NCI-H1048 (cell line): ENCODE measurements at regions not wholly inside any gene's neighbourhood (a gene's known extent, or its start where the extent isn't known, plus 50 kb on each side); places are given as distances from the start of the nearest gene placed in this dataset.

Source experiments
- DNase-seq: peaks from one replicate; lab custom pipeline; 2025; lab: John Stamatoyannopoulos, UW

DNA sequence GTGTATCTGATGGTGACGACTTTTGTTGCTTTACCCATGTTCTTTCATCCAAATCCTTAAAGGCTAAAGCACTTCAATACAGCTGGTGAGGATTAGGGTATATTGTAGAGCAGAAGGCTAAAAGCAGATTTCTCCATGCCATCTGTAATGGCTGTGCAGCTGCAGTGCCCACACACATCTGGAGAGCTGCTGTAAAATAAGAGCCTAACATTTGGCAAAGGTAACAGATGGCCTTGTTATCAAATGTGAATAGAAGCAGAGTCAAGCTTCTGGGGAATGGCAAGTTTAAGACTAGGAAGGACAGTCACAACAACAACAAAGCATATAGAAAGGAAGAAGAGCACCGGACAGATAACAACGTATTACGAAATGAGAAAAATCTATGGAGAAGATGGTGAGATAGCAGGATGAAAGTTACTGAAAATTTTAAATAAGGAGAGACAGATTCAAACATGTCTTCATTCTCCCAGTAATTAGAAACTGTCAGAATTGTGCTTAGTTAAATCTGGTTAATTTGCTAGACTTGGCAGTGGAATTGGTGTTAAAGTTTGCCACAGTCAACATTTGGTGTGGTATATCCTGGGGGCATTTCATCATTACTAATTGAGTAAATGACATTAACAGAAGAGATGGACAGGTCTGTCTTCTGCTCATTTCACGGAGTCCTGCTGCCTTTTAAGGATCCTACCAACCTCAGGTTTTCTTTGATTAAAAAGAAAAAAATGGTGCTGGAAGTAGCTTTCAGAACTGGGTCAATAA, 1093.2 kb downstream of the ADGRL2 start:
- no peak for DNase-seq

DNA sequence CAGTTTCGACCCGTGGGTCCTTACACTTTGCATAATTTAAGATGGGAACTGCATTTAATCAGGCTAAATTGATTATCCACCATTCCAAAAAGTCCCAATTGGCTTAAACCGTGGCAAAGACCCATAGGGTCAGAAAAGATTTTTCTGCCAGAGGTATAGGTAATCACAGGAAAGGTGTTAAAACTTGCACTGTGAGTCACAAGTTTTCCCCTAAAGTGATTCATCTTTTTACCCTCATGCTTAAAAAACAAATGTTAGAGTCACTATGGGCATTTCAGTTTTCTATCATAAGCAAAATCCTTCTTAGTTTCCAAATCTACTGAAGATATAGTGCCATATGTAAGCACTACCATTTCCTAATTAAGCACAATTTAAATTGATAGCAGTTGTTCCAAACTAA, 1079.8 kb downstream of the ADGRL2 start:
- DNase-seq: no peak

GRCh38 chr1:82879701-82880305, 1079.1 kb downstream of the ADGRL2 start:
- DNase-seq: no peak

DNA sequence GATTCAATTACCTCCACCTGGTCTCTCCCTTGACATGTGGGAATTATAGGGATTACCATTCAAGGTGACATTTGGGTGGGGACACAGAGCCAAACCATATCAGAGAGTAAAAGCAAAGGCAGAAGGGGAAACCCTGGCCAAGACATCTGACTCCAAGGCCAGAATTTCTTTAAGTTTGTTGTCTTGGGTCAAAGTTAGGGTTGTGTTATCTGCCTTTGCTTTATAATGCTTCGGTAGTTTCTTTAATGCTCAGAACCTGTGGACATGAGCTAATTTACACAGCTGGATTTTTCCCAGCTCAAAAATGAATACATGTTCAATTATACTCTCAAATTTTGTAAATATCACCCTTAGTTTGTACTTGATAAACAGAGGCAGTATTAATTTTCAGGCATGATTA, 1074.4 kb downstream of the ADGRL2 start:
- DNase-seq: no peak

DNA sequence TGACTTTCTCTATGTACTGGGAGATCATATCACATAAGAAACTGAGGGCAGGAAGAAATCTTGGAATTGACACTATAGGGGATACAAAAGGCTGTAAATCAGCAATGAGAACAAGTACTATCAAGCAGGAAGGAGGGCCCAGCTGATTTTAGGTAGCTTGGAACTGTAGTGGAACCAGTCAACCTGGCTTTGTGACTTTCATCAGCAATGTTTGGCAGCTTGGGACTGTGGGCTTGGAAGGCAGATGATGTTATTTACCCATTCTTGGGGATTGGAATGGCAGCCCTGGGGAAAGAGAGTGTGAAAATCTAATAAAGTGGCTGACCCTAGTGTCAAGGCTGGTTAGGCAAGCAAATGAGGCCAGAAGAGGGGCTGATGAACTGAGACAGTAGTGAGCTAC, 1073.3 kb downstream of the ADGRL2 start:
- DNase-seq: no peak

DNA sequence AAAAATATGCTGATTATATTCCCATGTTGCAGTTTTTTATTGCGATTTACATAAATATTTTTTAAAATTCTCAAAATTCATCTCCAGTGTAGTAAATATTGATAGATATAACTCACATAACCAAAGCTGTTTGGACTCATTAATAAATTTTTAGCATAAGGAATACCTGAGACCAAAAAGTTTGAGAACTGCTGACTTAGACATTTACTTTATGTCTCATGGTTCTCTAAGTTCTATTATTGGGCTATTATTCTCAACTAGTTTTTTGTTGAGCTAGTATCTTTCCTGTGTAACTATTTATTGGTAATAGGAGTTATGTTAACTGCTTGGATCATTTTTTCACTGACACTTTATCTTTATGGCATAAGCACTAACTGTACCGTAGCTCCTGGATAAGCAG, 1069.6 kb downstream of the ADGRL2 start:
- no peak for DNase-seq

DNA sequence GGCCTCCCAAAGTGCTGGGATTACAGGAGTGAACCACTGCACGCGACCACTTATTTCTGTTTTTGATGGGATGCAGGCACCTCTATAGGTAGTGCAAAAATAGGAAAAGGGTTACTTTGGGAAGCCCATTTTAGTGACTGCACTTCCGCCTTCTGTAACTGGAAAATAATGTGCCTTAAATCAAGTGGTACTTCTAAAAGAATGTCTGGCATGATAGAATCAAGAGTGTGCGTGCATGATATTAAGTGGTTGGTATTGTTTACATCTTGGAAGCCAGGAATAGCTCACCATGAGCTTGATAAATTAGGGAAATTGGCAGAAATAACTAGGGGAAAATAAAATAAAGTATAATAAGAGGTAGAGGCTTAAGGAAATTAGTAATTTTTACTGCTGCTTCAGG, 1067.0 kb downstream of the ADGRL2 start:
- DNase-seq: no peak

- no peak for DNase-seq
Observed at GRCh38 chr1:82861749-82862148, 1061.0 kb downstream of the ADGRL2 start.

GRCh38 chr1:82858031-82858430, 1057.3 kb downstream of the ADGRL2 start:
- no peak for DNase-seq

- DNase-seq: no peak
Observed at GRCh38 chr1:82849460-82849859, 1048.7 kb downstream of the ADGRL2 start.

DNA sequence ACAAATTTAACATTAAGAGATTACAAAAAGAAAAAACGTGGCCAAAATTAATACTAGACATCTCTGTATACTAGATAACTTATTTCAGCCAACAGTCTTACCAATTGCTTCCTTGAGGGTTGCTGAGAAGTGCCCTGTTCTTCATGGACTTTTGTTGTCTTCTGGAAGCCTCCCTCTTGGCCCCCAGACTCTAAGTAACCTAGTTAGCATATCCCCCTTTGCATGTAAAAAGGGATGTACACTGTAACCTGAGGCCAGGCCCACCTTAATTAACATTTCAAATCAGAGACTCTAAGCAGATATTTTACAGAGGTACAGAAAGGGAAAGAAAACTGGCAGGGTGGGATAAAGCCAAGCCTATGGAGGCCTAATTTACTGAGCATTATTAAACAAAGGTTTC, 1047.3 kb downstream of the ADGRL2 start:
- DNase-seq: no peak

GRCh38 chr1:82845866-82846265, 1045.1 kb downstream of the ADGRL2 start:
- no peak for DNase-seq

- DNase-seq: no peak
Observed at GRCh38 chr1:82844911-82845827, 1044.4 kb downstream of the ADGRL2 start.

GRCh38 chr1:82844447-82844846, 1043.7 kb downstream of the ADGRL2 start:
- DNase-seq: no peak

- no peak for DNase-seq
Observed at GRCh38 chr1:82843876-82844275, 1043.1 kb downstream of the ADGRL2 start.

GRCh38 chr1:82840192-82840591, 1039.5 kb downstream of the ADGRL2 start:
- DNase-seq: no peak

DNA sequence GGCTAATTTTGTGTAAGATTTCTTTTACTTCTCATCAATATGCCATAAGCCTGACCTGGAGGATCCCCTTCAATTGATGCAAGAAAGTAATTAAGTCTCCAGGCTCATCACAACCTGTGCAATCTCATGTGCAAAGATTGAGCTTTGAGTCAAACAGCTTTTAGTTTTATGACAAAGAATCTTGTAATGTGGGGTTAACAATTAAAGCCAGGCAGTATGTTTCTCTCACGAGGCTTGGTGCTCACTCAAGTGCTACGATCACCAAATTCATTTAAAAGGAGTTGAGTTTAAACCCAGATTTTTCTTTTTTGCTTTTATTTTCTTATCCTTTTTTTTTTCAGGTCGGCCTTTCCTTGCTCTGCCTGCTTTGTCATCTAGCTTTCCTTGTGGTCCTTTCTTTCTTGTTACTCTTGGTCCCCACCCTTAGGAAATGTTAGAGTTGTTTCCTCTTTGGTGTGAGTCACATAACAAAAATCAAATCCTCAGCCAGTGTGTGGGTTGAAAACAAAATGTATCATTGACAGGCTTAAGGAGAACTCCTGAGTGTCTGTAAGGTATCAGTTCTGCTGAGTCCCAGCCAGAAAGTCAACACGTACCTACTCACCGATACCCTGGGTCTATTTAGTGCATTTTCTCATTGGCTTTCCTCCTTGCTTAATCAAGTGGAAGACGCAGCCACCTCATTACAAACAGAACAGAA, 1037.2 kb downstream of the ADGRL2 start:
- no peak for DNase-seq

- DNase-seq: no peak
Observed at GRCh38 chr1:82836973-82837680, 1036.4 kb downstream of the ADGRL2 start.

DNA sequence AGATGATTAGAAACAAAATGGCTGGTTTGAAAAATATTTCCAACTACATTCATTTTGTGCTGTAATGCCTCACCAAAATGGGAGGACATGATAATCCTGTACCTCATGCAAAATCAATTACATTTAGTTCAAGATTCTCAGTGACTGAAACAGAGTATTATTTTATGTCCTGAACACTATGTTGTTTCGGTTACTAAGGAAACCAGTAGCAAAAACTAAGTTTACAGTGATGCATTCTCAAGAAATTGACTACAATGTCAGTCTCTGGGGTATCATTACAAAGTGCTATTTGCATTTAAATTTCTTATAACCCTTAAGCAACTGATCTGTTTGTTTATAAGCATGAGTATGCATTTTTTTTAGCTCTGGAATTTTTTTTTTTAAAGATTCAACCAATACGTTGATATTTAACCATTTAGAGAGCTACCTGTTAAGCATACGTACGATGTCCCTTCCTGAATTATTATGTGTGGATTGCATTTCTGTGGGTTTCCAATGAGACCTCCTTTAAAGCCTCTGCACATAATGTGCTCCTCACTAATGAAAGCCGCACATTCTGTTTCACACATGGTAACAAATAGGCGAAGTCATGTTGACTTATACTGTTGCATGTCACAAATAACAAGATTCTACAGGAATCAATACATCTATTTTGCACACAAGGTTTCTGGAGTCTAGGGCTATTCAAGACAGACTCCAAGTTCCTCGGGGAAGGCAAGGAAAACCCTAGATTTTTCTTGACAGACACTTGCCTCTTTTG, 1035.7 kb downstream of the ADGRL2 start:
- DNase-seq: no peak

- DNase-seq: no peak
Observed at GRCh38 chr1:82830690-82831380, 1030.1 kb downstream of the ADGRL2 start.
